HG03442 (cell line): ENCODE measurements at regions not wholly inside any gene's neighbourhood (a gene's known extent, or its start where the extent isn't known, plus 50 kb on each side); places are given as distances from the start of the nearest gene placed in this dataset.
"Not testable (repeated sequence)": the region's sequence is repeated elsewhere in the genome, so short reads cannot be mapped to it uniquely, and the experiment has no call there.

Experiments
- ATAC-seq: cut with Tn5 transposase; IDR thresholded peaks from one replicate; pipeline ENCODE4 v1.9.1; 2021; ENCODE audit warnings: mild to moderate bottlenecking, moderate library complexity; ENCODE audit not compliant: unreplicated experiment

DNA sequence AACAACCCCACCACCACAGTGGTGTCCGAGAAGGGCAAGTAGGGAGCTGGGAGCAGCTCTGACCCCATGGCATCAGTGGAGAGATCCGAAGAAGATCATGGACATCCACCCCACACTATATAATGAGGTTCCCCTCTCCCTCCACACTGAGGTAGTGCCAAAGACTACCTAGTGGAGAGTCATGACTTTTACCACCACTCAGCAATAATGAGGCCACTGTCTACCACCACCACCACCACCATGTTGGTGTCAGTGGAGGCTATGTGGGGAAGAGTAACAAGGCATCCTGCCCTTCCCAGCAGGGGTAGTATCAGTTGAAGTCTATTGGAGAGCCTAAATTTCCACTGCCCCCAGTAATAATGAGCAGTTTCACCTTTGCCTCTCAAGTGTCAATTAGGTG is 321.7 kb upstream of the ZC3H15 start:
- no peak for ATAC-seq

DNA sequence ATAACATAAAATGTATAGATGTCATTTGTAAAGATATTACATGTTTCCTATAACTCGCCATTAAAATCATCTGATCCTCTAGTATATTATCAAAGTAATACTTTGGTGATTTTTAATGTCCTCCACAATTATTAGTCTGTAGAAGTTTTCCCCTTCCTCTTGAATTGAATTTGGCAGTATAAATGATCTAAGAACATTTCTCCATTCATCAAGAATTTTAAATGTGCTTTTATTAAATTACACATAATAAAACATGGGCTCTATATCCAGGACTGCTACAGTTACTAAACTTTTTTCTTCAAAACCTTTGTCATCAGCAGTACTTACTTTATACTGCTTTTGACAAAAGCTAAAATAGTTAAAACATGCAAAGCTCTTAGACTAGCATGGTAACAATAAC is 315.4 kb upstream of the ZC3H15 start:
- ATAC-seq = no peak

DNA sequence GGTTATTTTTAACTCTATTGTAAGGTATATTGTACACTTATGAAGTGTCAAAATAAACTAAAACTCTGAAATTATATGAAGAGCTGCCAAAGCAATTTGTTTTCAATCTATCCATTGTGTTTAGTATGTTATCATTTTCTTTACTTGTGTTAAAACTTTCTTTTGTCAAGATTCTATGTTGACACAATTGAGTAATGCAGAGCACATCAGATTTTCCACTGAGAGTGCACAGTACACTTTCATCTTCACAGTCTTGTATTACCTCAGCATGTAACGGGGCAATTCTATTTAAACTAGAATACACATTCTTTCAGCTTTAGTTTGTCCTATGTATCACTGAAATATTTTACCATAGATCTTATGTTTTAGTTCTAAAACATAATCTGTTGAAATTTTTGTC is 304.4 kb upstream of the ZC3H15 start:
- no peak for ATAC-seq

DNA sequence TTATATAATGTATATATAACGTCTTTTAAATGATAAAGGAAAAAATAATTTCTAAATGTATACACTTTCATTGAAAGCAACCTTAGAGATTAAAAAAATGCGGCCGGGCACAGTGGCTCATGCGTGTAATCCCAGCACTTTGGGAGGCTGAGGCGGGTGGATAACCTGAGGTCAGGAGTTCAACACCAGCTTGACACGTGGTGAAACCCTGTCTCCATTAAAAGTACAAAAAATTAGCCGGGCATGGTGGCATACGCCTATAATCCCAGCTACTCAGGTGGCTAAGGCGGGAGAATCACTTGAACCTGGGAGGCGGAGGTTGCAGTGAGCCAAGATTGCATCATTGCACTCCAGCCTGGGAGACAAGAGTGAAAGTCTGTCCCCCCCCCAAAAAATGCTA is 303.7 kb upstream of the ZC3H15 start:
- not testable (repeated sequence) for ATAC-seq

DNA sequence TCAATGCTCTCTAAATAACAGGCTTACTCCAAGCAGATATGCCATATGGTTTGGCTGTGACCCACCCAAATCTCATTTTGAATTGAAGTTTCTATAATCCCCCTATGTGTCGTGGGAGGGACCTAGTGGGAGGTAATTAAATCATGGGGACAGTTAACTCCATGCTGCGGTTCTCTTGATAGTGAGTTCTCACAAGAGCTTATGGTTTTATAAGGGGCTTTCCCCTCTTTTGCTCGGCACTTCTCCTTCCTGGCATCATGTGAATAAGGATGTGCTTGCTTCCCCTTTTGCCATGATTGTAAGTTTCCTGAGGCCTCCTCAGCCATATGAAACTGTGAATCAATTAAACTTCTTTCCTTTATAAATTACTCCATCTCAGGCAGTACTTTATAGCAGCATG is 302.7 kb upstream of the ZC3H15 start:
- ATAC-seq = no peak

DNA sequence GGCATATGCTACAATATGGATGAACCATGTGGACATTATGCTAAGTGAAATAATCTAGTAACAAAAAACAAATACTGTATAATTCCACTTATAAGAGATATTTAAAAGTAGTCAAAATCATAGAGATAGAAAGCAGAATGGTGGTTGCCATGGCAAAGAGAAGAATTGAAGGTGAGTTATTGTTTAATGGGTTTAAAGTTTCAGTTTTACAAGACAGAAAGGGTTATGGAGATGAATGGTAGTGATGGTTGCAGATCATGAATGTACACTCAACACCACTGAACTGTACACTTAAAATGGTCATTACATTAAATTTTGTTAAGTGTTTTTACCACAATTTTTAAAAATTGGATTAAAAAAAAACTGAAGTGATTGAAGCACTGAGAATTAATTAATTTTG is 298.2 kb upstream of the ZC3H15 start:
- no peak for ATAC-seq

DNA sequence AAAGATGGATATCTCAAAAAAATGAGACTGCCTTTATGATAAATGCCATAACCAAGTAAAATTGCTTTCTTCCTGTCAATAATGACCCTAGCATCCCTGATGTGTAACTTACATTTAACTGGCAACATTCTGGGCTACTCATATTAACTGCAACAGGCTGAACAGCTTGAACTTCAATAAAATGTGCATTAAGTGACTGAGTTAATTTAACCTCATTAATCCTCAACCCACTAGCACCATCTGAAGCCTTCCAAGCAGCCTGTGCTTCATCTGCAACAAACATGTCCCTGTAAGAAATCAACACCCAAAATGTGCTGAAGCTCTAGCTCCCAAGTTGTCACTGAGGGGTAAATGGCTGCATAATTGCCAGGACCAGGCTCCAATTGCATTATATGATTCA is 296.2 kb upstream of the ZC3H15 start:
- ATAC-seq = no peak

DNA sequence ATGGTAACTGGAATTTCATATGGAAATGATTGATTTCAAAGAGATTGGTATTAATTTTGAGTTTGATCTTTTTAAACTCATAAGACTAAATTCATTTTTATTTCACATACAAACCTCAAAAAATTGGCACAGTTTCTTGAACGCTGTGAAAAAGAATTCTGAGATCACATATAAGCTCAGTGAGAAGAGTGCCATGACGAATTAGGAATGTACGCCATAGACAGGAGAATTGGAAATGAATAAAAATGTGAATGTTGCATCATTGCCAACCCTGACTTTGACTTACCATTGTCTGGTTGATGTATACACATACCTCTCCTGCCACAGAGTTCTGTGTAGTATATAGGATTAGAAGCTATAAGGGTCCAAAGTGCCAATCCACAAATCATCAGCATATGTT is 290.4 kb upstream of the ZC3H15 start:
- no peak for ATAC-seq

DNA sequence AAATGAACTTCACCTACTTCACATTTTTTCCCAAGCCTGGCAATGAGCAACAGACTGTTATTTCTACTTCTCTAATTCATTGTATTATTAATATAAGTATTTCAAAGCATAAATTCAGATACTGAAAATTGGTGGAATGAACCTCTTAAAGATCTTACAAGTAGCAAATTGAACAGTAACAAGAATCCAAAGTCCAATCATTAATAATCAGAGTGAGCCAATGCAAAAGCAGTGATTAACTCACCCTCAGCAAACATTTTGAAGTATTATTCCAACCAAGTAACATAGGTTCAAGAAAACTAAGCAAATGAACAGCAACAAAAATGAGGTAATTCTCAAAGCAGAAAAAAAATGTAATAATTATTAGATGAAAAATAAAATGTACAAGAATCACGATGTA is 288.1 kb upstream of the ZC3H15 start:
- no peak for ATAC-seq

DNA sequence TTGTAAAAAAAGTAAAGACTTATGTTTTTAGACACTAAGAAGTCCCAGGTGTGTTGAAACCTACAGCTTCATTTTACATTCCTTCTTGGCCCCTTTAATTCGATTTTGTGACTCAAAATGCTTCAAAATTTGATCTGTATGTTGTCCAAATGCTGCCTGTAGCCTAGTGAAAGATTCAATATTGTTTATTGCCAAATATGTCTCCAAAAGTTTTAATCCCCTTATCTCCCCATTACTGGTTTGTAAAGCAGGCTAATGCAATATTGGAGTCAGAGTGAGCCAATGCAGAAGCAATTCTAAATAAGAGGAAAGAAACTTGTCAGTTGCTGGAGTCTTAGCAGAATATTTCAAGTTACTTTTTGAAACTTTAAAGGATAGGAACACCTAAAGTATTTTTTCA is 287.0 kb upstream of the ZC3H15 start:
- no peak for ATAC-seq

DNA sequence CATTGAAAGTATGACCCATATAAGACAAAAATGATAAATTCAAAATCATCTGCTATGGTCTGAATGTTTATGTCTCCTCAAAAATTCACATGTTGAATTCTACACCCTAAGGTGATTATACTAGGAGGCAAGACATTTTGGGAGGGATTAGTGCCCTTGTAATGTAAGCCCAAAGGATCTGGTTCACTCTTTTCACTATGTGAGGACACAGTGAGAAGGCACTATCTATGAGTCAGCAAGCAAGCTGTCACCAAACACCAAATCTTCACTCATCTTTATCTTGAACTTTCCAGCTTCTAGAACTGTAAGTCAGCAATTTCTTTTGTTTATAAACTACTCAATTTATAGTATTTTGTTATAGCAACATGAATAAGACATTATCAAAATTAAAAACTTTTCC is 284.7 kb upstream of the ZC3H15 start:
- no peak for ATAC-seq

DNA sequence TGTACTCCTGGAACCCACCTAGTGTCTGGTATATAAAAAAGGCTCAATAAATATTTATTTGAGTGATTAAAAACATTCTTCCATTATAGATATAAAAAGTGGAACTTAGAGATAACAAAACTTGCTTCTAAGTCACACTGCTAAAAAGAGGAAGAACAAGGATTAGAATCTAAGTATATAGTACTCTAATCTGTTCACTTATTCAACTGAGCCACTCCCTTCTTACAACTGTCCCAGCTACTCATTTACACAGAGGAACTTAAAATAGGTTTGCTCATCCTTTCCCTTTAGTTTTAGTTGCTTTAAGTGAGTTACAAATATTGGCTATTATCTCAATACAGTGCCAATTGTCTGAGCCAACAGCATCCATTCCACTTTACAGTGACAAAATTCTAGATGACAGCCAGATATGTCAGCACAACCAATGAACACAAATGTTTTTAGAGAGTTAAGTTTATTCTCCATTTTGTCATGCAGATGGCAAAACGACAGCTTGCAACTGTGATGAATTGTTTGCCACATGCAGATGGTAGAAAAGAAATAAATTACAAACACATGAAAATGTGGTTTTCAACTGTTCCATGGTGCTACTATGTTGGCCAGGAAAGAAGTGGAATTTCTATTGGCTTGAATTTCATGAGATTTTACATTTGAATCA is 280.7 kb upstream of the ZC3H15 start:
- peak; percentile 64 for ATAC-seq

DNA sequence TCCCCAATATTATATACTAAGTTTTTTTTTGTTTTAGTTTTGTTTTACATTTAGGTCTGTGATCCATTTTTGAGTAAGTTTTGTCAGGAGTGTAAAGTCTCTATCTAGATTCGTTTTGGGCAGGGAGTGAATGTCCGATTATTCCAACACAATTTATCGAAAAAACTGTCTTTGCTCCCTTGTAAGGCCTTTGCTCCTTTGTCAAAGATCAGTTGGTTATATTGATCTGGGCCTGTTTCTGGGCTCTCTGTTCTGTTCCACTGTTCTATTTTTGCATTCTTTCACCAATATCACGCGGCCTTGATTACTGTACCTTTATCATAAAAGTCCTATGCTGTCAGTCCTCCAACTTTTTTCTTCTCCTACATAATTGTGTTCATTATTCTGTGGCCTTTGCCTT is 276.5 kb upstream of the ZC3H15 start:
- ATAC-seq = no peak

DNA sequence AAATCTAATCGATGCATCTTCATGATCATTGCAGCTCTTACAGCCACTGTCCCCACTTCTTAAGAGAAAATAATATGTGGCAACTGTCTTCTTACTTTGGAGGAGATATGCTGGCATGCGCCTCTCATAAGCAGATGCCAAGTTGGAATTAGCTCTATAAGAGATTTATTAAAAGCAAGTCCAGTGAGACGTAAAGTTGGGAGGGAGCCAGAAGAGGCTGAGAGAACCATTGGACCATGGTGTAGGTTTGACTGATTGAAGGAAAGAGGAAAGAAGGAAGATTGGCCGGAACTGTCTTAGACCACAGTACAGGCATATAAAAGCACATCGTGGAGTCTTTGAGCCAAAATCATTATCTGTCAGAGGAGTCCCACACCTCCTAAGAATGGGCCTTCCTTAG is 265.7 kb upstream of the ZC3H15 start:
- no peak for ATAC-seq

DNA sequence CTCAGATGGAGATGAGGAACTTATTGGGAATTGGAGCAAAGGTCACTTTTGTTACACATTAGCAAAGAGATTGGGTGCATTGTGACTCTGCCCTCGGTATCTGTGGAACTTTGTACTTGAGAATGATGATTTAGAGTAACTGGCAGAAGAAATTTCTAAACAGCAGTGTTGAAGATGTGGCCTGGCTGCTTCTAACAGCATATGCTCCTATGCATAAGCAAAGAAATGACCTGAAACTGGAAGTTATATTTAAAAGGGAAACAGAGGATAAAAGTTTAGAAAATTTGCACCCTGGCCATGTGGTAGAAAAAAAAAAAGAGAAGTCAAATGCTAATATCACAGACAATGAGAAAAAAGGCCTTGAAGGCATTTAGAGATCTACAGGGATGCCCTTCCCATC is 256.8 kb upstream of the ZC3H15 start:
- no peak for ATAC-seq

DNA sequence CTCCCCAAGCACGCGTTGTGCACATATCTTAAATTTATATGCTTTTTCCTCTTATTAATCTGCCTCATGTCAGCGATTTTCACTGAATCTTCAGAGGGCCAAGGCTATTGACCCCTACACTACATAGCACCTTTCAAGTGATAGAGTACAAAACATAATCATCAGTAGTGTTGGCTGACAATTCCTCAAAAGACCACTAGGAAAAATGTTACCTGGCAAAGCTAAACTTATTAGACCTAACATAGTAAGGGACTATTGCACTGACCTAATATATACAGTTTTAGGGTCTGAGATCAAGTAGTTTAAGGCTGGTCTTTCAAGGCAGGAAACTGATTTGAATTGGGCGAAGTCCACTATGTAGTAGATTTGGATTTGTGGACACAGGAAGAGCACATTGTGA is 244.2 kb upstream of the ZC3H15 start:
- ATAC-seq = no peak

DNA sequence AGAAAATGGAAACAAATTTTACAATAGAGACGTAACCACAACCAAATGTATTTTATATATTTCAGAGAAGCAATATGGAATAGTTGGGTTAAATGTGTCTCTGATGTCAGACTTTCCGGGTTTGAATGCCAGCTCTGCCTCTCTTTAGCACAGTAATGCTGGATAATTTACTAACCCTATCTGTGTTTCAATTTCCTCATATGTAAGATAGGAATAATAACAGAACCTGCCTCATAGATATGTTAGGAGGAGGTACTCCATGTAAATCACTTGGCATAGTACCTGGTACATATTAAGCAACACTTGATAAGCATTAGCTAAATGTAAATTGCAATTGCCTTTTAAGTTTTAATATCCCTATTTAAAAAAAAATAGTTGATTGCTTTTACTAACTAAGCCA is 231.3 kb upstream of the ZC3H15 start:
- ATAC-seq = no peak

DNA sequence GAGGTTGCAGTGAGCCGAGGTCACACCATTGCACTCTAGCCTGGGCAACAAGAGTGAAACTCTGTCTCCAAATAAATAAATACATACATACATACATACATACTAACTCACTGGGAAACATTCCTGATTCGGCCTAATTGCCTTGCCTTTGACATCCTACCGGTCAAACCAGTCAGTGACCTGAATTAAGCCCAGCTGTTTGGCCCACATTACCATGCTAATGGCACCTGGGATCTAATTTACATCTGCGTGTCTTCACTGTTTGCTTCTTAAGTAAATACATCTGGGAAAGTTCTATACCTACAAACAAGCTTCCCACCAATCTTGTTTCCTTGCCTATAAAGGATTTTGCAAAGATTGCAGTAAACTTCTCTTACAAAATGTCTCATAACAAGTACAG is 230.2 kb upstream of the ZC3H15 start:
- ATAC-seq = no peak

DNA sequence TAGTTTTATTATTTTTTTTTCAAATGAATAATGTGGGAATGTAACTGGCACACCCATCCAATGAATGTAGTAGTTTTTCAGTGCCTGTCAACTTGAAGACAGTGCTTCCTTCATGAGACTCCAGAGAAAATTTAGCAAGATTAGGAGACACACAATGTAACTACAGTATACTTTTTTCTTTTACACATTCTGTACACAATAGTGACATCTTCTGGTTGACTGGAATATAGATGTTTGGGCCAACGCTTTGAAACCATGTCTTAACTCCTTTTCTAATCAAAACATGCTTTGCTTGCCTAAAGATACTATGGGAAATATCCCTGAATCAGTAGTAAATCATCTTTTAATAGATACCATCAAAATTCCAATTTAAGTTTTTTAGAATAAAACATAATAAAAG is 229.5 kb upstream of the ZC3H15 start:
- peak; percentile 75 for ATAC-seq

DNA sequence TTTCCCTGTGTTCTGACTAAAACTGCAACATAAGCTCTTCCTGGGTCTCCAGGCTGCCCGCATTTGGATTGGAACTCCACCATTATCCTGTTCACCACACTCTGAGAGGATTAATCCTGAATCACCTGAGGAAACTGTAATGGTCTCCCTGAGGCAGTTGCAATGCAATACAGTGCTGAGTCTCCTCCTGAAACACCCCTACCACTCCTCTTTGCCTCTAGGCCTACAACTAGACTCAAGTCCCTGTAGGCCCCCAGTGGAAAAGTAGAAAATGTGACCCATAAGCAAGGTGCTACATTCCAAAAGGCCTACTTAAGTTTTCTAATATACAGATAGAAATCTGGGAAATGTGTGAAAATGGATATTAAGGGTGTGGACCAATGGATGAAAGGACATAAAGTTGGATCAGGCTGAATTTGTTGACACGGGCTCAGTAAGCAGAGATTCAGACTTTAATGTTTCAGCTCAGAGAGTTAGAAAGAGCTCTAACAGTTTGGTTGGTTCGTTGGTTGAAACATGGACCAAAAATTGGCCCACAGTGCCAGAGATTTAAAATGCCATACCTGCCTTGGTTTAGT is 222.3 kb upstream of the ZC3H15 start:
- ATAC-seq = no peak

DNA sequence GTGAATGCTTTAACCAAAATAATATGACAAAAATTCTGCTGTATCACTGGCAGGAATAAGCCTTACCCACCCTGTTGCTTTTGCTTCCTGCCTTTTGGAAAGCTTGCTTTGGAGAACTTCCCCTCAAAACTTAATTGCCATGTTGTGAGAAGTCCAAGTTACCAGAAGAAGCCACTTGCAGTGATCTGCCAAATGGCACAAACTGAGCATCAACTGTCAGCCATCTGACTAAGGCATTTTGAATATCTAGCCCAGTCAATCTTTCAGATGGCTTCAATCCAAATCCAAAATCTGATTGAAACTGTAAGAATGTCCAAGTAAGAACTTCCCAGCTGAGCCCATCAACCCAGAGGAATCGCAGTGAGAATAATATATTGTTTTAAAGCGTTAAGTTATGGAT is 216.5 kb upstream of the ZC3H15 start:
- no peak for ATAC-seq

DNA sequence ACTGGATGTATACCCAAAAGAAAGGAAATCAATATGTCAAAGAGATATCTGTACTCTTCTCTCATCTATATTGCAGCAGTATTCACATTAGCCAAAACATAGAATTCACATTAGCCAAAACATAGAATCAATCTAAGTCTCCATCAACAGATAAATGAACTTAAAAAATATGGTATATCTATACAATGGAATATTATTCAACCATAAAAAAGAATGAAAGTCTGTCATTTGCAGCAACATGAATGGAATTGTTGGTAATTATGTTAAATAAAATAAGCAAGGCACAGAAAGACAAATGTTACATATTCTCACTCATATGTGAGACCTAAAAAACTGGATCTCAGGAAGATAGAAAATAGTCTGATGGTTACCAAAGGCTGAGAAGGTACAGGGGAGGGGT is 212.1 kb upstream of the ZC3H15 start:
- ATAC-seq = no peak

DNA sequence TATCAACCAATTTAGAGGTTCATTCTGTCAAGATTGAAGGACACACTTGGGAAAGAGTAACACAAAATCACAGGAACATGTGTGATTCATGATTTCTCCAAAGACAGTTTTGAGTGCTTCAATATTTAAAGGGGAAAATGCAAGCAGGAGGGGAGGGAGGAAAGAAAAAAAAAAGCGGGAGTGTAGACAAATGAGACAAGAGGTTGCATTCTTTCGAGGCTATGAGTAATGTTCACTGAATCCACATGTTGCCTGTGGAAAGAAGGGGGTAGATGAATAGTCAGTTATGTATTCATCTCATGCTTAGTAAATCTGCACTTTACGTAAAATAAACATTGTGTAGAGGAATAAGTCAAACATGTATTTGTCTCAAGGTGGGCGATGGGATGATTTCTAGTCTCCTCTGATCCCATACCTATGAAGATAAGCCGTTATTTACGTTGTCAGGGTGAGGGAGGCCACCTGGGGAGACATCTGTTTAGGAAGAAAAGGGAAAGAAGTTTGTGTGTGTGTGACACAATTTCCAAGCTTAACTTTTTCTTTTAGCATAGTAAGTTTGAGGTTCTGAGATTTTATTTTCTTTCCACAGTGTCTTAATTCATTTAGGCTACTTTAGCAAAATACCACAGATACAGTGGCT is 211.0 kb upstream of the ZC3H15 start:
- ATAC-seq = no peak
